ENCODE measurements at regions not wholly inside any gene's neighbourhood (a gene's known extent, or its start where the extent isn't known, plus 50 kb on each side); places are given as distances from the start of the nearest gene placed in this dataset.
A peak's percentile ranks its signal among the peaks of the same experiment; 100 is the strongest.

DNA sequence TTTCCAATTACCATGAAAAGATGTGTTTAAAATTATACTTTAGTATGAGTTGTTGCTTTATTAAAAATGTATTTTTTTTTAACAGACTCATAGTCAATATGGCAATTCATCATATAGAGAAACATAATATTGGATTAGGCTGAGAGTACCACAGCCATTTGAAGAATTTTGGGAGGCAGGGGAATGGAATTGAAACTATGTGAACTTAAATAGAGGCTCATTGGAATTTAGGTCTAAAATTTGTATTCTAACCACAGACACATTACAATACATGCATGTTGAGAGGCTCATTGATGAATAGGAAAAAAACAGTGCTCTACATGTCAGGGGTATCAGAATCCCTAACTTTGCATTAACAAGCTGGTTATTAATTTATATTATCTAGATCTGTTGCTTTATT, 269.6 kb downstream of the DKK2 start:
- peak; percentile 86 for DNase-seq

DNA sequence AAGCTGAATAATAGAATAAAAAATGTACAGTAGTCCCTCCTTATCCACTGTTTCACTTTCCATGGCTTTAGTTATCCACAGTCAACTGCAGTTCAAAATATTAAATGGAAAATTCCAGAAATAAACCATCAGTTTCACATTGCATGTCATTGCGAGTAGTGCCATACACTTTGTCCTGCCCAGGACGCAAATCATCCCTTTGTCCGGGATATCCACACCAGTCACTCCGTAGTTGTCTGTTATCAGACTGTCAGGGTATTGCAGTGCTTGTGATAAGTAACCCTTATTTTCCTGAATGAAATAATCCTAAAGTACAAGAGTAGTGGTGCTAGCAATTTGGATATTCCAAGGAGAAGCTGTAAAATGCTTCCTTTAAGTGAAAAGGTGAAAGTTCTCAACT, 271.3 kb downstream of the DKK2 start:
- DNase-seq, result no peak

DNA sequence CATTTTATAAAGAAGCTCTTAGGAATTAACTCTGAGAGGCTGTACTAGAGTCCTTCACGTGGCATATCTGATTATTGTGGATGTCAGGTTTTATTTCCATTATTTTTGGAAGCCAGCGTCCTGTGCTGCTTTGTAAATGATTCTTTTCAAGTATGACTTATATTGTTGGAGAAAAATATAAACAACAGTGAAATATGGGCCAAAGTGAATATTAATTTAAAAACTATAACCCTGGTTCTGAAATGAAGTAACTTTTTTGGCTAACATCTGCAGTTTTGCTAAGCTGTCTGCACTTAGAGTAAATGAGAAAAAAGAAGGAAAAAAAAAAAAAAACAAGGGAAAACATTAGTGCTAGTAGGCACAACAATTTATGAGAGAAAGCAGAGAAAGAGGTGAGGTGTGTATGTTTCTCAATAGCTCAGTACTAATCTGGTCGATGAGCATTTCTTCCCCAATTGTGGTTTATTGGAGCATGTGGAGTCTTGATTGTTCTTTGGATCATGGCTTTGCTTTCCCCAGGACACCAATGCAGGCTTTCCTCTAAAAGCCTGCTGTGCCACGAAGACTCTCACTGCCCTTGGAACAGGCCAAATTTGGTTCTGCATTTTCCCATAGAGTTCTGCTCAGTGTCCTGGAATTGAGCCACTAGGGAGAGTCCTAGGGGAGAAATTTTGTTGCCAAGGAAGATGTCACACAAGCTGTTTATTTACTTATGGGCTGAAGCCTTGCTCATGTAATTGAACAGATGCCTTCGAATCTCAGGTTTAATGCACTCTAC, 273.3 kb downstream of the DKK2 start:
- DNase-seq, result peak; percentile 28

DNA sequence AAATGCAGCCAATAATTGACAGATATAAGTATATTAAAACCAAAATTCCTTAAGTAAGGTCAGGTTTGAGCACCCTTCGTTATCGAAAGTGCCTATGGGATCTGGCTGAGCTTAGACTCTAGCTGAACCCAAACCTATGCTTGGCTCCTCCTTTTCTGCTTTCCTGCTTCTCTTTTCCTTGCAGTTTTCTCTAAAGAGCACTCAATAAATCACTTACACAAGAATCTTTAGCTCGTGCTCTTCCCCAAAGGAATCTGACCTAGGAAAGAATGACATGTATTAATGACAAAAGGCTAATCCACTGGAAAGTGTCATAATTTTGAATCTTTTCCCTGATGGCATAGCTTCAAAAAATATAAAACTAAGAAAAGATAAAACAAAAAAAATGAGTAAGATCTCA, 282.7 kb downstream of the DKK2 start:
- peak; percentile 54 for DNase-seq

DNA sequence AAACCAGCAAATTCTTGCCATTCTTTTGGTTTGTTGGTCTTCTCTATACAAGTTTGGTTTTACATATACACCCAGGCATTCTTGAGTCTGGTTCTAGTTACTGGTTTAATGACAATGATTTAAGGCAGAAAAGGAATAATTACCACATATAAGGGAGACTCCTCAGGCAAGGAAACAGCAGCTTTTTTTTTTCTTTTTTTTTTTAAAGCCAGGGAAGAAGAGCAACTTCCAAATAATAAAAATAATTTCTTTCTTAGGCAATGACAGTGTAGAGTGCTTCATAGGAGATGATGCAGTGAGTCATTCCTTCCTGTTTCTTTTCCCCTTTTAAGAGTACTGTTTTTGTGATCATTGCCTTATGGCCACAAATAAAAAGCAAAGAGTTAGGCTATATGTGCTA, 289.7 kb downstream of the DKK2 start:
- peak; percentile 95 for DNase-seq

DNA sequence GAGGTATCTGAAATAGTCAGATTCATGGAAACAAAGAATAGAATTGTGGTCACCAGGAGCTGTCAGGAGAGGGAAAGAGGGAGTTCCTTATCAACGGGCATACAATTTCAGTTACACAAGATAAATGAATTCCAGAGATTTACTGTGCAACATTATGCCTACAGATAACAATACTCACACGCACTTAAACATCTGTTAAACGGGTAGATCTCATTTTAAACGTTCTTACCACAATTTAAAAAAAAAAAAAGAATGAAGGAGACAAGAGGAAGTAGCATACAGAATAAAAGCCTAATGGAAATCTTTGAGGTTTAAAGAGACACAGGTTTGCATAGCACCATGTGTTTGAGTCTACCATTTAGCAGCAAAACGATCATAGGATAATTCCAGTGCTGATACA, 298.0 kb downstream of the DKK2 start:
- DNase-seq, result no peak

DNA sequence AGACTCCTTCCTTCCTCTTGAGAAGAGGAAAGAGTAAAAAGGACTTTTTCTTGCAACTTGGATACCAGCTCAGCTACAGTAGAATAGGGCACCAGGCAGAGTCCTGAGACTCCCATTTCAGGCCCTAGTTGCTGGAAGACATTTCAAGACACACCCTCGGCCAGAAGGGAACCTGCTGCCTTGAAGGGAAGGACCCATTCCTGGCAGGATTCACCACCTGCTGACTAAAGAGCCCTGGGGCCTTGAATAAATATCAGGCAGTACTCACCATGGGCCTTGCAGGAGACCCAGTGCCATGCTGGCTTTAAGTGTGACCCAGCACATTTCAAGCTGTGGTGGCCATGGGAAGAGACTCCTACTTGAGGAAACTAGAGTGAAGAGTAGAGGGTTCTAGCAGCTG, 317.6 kb downstream of the DKK2 start:
- no peak for DNase-seq

DNA sequence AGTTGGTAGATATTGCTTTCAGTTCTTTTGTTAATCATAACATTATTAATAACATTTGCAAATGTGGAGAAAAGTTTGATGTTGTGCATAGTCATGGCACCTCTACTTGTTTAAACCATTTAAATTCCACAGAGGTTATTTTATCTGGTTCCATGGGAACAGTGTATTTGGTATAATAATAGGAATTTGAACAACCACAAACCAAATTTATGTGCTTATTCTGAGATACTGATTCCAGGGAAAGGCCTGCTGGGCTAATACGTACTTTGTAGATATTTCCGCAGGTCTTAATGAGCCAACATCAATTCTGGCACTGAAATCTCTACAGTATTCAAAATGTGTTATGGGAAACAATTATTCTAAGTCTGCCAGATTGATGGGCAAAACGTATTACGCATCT, 319.0 kb downstream of the DKK2 start:
- DNase-seq, result peak; percentile 35

DNA sequence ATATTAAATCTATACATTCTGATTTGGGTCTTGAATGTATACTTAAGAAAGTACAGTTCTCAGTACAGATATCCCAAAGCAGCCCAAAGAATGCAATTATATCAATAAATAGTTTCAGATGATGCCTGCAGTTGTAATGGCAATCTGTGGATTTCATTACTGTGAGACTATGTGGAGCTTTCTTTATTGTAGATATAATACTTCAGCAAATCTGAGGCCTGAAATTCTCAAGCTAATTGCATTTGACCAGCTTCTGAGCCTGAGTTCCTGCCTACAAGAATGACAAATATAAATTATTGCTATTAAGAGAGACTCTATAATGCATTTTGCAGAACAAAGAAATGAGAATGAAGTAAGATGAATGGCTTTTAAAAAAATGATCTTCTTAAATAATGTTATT, 320.3 kb downstream of the DKK2 start:
- DNase-seq, result no peak

DNA sequence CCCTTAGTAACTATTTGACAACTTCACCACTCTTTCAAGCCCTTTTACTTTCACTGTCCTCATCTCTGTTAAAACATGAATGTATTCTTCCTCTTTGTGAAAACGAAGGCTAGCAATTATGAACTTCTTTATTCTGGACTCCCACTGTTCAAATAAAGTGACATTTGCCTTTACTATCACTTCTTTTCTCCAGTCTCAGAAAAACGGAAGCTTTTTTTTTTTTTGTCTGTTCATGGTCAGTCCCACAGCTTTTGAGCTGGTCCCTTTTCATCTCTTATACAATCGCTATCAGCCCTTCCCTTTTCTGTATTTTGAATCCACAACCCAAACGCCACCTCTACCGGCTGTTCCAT, 327.7 kb downstream of the DKK2 start:
- DNase-seq, result no peak

DNA sequence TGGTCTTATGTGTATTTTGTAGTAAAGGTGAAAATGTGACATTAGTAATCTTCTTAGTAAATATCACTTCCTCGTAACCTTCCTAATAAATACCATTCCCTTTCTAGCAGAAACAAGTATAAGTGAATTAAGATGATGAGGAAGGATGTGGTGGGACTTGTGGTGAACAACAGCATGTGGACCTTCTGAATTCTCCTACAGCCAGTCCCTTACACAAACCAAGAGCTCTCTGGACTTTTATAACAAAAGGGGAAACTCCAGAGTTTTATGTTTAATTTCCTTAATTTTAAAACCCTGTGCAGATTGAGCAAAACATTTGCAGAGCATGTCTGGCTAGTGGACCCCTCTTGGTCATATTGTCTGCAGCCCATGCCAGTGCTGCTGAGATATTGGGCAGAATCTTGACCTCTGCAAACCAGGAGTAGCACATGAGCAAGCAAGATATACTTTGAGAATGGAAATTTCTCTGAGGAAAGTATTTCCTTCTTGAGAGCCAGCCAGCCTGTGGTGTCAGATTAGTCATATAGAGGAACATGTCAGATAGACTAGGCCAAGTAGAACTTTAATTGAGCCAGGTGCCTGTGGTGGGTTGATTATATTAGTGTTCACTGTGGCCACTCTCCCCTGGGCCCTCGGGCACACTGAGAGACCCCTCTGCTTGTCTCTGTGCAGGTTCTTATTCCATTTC, 328.2 kb downstream of the DKK2 start:
- DNase-seq, result peak; percentile 42

DNA sequence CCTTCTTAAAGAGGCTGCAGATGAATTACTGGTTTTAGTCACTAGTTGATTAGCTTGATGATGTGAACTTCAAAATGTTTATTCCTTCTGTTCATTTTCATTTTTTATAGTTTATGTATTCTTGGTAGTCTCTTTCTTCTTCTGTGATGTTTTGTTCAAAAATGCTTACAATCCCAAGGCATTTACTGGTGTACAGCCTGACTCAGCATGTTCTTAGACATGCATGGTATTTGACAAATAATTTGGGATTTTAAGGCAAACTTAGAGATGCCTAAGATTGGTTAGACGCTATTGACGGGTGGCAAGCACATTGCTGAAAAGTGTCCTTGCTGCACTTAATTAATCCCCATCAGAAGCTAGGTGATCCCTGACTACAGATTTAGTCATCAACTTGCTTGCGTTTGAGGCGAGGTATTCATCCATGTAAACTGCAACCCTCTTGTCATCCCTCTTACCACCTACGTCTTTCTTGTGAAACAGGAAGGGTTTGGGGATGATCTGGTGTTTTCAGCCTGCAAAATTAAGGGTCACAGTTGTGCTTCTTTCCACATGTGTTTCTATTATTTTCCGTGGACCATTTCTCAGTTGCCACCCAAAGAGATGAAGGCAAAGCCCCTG, 331.8 kb downstream of the DKK2 start:
- DNase-seq, result no peak

DNA sequence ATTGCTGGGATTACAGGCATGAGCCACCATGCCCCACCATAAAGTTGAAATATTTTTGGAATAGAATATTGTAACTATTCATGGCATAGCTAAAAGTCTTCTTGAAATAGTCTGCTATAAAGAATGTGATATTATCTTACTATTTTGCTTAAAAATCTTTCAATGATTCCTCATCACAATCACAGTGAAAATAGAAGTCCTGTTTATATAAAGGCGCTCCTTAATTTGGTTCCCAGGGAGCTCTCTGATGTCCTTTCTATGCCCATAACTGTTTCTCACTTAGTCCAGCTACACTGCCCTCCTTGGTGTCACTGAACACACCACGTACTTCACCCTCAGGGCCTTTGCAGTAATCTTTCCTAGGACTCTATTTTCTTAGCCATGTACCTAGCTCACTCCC, 331.7 kb upstream of the GIMD1 start:
- DNase-seq, result no peak

DNA sequence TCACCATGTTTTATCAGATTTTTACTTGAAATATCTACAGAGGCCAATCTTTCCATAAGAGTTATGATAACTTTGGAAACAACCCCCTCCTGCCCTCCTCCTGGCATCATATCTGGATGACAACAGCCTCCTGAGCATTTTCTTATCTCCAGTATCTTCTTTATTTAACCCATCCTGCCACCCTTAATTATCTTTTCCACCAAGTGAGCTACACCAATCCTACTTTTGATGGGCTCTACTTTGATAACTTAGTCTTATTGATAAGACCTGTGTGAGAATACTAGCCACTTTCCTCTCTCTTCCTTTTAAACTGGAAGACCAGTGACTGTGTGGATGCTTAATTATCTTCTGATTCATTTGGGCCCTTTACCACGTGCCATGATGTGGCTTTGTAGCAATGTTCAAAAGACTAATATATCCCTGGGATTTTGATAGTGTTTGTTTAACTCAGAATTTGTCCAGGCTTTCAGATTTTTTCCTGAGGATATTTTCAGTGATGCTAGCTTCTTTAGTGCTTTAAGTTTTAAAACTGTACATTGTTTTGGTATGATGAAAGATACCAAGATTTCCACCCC, 330.1 kb upstream of the GIMD1 start:
- no peak for DNase-seq

DNA sequence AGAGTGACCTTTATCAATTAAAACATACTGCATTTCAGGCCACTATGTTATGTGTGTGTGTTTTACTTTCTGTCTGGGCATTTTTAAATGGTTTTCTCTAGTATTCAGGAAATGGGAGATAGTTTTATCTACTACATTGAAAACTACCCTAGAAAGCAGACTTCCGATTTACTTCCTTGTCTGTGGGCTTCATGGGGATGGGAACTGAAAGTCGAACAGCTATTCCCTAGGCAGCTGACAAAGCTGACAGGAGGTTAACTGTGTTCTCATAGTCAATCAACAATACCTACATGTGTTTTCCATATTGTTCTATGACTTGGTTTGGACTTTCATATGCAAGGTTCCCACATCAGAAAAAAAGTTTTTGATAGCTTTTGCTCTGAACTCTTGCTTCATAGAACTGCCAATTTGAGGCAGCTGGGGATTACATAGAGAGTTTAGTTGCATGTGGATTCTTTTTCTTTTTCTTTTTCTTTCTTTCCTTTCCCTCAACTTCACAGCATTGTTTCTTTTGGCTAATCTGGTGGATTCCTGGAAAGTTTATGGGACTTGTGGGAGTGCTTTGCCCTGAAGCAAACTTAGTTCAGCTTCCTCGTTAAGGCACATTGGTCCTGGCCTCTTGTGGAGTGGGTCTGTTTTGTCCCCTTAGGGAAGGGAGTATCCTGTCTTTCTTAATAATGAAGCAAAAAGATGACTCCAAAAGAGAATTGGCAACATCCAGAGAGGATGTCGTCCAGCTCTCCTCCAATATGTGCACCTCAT, 327.1 kb upstream of the GIMD1 start:
- DNase-seq, result no peak

DNA sequence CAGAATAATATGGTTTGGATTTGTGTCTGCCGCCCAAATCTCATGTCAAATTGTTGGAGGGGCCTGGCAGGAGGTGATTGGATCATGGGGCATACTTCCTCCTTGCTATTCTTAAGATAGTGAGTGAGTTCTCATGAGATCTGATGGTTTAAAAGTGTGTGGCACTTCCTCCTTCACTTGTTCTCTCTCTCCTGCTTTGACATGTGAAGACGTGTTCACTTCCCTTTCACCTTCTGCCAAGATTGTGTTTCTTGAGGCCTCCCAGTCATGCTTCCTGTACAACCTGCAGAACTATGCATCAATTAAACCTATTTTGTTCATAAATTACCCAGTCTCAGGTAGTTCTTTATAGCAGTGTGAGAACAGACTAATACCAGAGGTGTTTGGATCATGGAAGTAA, 325.7 kb upstream of the GIMD1 start:
- no peak for DNase-seq

DNA sequence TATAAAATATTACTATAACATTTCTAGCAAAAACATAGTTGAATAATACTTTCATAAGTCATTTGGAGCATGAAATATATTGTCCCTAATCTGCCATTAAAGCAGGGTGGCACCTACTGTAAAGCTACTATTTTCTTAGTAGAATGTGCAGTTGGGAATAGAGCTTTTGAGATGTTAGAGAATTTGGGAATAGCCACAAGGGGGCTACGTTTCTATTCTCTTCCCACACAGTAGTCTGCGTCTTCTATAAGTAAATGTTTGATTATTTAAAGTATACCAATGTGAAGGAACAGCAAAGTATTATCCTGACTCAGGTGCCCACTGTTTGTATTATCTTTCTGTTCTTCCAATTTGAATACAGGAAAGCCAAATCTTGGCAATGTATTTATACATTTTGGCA, 323.2 kb upstream of the GIMD1 start:
- DNase-seq, result no peak

DNA sequence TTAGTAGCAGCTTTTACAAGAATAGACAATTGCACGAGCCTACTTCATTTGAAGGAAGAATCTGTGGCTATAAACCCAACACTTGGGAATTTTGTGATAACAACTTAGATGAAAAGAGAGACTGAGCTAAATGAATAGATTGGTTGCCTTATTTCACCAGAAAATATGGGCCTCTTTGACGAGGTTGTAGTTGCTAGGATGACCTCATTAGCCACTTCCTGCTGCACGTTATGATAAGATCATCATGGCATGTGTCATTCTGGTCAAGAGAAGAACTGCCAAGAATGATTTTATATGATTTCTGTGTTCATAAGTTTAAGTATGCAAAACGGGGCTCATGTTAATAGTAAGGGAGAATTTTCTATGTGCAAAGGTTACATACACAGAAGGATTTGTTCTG, 321.9 kb upstream of the GIMD1 start:
- DNase-seq, result peak; percentile 76

DNA sequence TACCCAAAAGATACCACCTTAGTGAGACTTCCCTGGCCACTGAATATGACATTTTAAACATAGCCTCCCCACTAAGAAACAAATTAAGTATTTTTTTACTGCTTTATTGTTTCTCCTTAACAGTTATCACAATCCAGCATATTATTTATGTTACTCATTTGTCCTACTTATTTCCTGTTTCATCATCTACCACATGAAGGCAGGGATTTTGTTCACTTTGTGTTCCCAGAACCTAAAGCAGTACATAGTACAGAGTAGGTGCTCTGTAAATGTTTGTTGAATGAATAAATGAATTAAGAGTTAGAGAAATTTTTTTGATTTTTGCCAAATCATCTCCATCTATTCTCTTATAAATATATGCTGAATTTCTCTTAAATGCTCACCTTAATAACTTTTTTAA, 318.4 kb upstream of the GIMD1 start:
- DNase-seq, result no peak

DNA sequence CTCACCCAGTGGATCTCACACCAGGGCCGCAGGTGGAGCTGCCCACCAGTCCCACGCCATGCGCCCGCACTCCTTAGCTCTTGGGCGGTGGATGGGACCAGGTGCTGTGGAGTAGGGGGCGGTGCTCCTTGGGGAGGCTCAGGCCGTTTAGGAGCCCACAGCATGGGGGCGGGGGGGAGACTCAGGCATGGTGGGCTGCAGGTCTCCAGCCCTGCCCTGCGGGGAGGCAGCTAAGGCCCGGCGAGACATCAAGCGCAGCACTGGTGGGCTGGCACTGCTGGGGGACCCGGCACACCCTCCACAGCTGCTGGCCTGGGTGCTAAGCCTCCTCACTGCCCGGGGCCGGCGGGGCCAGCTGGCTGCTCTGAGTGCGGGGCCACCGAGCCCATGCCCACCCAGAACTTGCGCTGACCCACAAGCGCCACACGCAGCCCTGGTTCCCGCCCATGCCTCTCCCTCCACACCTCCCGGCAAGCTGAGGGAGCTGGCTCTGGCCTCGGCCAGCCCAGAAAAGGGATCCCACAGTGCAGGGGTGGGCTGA, 312.9 kb upstream of the GIMD1 start:
- DNase-seq, result no peak

DNA sequence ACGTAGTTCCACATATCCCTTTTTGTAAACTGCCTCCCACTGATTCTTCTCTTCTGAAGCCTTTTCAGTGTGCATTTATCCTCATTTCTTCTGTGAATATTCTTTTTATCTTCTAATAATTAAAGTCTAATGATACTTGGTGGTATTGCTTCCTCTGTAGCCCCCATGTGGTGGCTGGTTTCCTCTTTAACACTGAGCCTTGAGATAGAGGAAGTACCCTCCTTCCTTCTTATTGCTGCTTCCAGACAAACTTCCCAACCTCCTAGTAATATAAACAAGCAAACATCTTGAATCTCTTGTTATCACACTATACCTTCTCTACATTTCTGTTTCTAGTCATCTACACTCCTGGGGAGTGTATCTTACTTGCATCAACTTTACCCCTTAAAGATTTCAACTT, 310.5 kb upstream of the GIMD1 start:
- DNase-seq, result no peak

DNA sequence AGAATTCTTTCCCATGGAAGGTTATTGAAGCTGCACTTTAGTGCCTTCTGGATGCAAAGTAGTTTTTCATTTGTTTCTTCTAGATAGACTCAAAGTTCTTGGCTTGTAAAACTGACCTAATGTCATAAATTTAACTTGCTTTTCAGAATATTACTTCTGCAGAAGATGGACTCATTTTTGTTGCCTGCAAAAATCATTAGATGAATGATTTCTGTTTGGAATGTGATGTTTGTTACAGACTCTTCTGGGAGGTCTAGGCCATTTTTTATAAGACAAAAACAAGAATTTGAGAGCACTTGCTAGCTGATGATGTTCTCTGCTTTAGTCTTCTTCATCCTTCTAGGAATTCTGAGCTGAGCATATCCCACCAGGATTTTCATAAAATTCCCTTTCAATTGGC, 308.6 kb upstream of the GIMD1 start:
- no peak for DNase-seq
